ENCODE measurements at regions not wholly inside any gene's neighbourhood (a gene's known extent, or its start where the extent isn't known, plus 50 kb on each side); places are given as distances from the start of the nearest gene placed in this dataset.
"Not testable (repeated sequence)": the region's sequence is repeated elsewhere in the genome, so short reads cannot be mapped to it uniquely, and the experiment has no call there.

- H3K27ac Mint-ChIP-seq, result peak overlapping the region; percentile 84
- peak; percentile 74 for TF ChIP-seq CTCF (IDR thresholded peaks at IDR 0.05; ENCODE audit: unreplicated experiment)
- not testable (repeated sequence) for H3K27me3 Mint-ChIP-seq; H3K9me3 Mint-ChIP-seq (ENCODE audit: low read depth); H3K4me3 Mint-ChIP-seq (ENCODE audit: low read depth); H3K4me1 Mint-ChIP-seq (ENCODE audit: low read depth); H3K36me3 Mint-ChIP-seq (ENCODE audit: insufficient read depth)
- DNase-seq (ENCODE audit: low spot score, unreplicated experiment), result peak; percentile 91
Measured at GRCh38 chr2:132268284-132268976, 106.7 kb upstream of the ANKRD30BL start.

GRCh38 chr2:132268977-132269523, 107.3 kb upstream of the ANKRD30BL start:
- Mint-ChIP-seq H3K4me1 (ENCODE audit: low read depth) (no peaks in the 10 kb centered on the region), H3K36me3 (ENCODE audit: insufficient read depth) (no peaks in the 10 kb centered on the region), H3K9me3 (ENCODE audit: low read depth) (no peaks in the 10 kb centered on the region), H3K4me3 (ENCODE audit: low read depth) (no peak overlapping the region), H3K27ac (peak overlapping the region; percentile 84), H3K27me3 (no peaks in the 10 kb centered on the region)
- no peak for TF ChIP-seq CTCF (IDR thresholded peaks at IDR 0.05; ENCODE audit: unreplicated experiment)
- no peak for DNase-seq (ENCODE audit: low spot score, unreplicated experiment)

GRCh38 chr2:132270255-132270654, 108.5 kb upstream of the ANKRD30BL start:
- Mint-ChIP-seq H3K36me3 (ENCODE audit: insufficient read depth) (no peaks in the 10 kb centered on the region), H3K4me1 (ENCODE audit: low read depth) (no peaks in the 10 kb centered on the region), H3K27ac (no peak overlapping the region), H3K9me3 (ENCODE audit: low read depth) (no peaks in the 10 kb centered on the region), H3K27me3 (no peaks in the 10 kb centered on the region), H3K4me3 (ENCODE audit: low read depth) (no peak overlapping the region)
- TF ChIP-seq CTCF (IDR thresholded peaks at IDR 0.05; ENCODE audit: unreplicated experiment), result no peak
- no peak for DNase-seq (ENCODE audit: low spot score, unreplicated experiment)

GRCh38 chr2:132270981-132271546, 109.3 kb upstream of the ANKRD30BL start:
- Mint-ChIP-seq H3K4me1 (ENCODE audit: low read depth) (no peaks in the 10 kb centered on the region), H3K27me3 (no peaks in the 10 kb centered on the region), H3K36me3 (ENCODE audit: insufficient read depth) (no peaks in the 10 kb centered on the region), H3K9me3 (ENCODE audit: low read depth) (no peaks in the 10 kb centered on the region), H3K27ac (no peak overlapping the region), H3K4me3 (ENCODE audit: low read depth) (no peak overlapping the region)
- no peak for DNase-seq (ENCODE audit: low spot score, unreplicated experiment)
- no peak for TF ChIP-seq CTCF (IDR thresholded peaks at IDR 0.05; ENCODE audit: unreplicated experiment)

GRCh38 chr2:132271794-132272193, 110.0 kb upstream of the ANKRD30BL start:
- not testable (repeated sequence) for H3K4me1 Mint-ChIP-seq (ENCODE audit: low read depth); H3K27ac Mint-ChIP-seq; H3K36me3 Mint-ChIP-seq (ENCODE audit: insufficient read depth); H3K4me3 Mint-ChIP-seq (ENCODE audit: low read depth); H3K27me3 Mint-ChIP-seq; DNase-seq (ENCODE audit: low spot score, unreplicated experiment); H3K9me3 Mint-ChIP-seq (ENCODE audit: low read depth)

- DNase-seq (ENCODE audit: low spot score, unreplicated experiment), result no peak
- H3K4me1 Mint-ChIP-seq (ENCODE audit: low read depth), result no peaks in the 10 kb centered on the region
- TF ChIP-seq CTCF (IDR thresholded peaks at IDR 0.05; ENCODE audit: unreplicated experiment), result no peak
- no peak overlapping the region for H3K4me3 Mint-ChIP-seq (ENCODE audit: low read depth)
- H3K27ac Mint-ChIP-seq, result no peak overlapping the region
- peaks cover under 1% of the 10 kb centered on the region for H3K9me3 Mint-ChIP-seq (ENCODE audit: low read depth)
- no peaks in the 10 kb centered on the region for H3K27me3 Mint-ChIP-seq
- no peaks in the 10 kb centered on the region for H3K36me3 Mint-ChIP-seq (ENCODE audit: insufficient read depth)
Measured at GRCh38 chr2:132272713-132273112, 111.0 kb upstream of the ANKRD30BL start.

GRCh38 chr2:132273585-132273984, 111.8 kb upstream of the ANKRD30BL start:
- not testable (repeated sequence) for H3K4me1 Mint-ChIP-seq (ENCODE audit: low read depth); H3K4me3 Mint-ChIP-seq (ENCODE audit: low read depth); H3K27ac Mint-ChIP-seq; H3K9me3 Mint-ChIP-seq (ENCODE audit: low read depth); H3K27me3 Mint-ChIP-seq; H3K36me3 Mint-ChIP-seq (ENCODE audit: insufficient read depth); DNase-seq (ENCODE audit: low spot score, unreplicated experiment)

Data from progenitor cell of endocrine pancreas (in vitro differentiated cells).